DMS153 (cell line): ENCODE measurements at regions not wholly inside any gene's neighbourhood (a gene's known extent, or its start where the extent isn't known, plus 50 kb on each side); places are given as distances from the start of the nearest gene placed in this dataset.
"Not testable (repeated sequence)": the region's sequence is repeated elsewhere in the genome, so short reads cannot be mapped to it uniquely, and the experiment has no call there.

ENCODE experiments used
- DNase-seq: peaks from one replicate; lab custom pipeline; 2025; lab: John Stamatoyannopoulos, UW

GRCh38 chr7:149633976-149634945 is 136.7 kb upstream of the ZNF746 start:
- no peak for DNase-seq

GRCh38 chr7:149628361-149629149 is 130.9 kb upstream of the ZNF746 start:
- not testable (repeated sequence) for DNase-seq

- DNase-seq, result no peak
Measured at GRCh38 chr7:149627911-149628310, 130.3 kb upstream of the ZNF746 start.

- no peak for DNase-seq
Measured at GRCh38 chr7:149626972-149627371, 129.4 kb upstream of the ZNF746 start.

- DNase-seq, result no peak
Measured at GRCh38 chr7:149625947-149626392, 128.4 kb upstream of the ZNF746 start.

GRCh38 chr7:149625340-149625946 is 127.8 kb upstream of the ZNF746 start:
- DNase-seq, result peak; percentile 1

- DNase-seq, result peak; percentile 70
Measured at GRCh38 chr7:149624419-149625339, 127.1 kb upstream of the ZNF746 start.

GRCh38 chr7:149624006-149624405 is 126.4 kb upstream of the ZNF746 start:
- no peak for DNase-seq

- not testable (repeated sequence) for DNase-seq
Measured at GRCh38 chr7:149623262-149623997, 125.8 kb upstream of the ZNF746 start.

- DNase-seq, result no peak
Measured at GRCh38 chr7:149622444-149623210, 125.0 kb upstream of the ZNF746 start.

GRCh38 chr7:149621776-149622175 is 124.2 kb upstream of the ZNF746 start:
- DNase-seq, result no peak

- no peak for DNase-seq
Measured at GRCh38 chr7:149620961-149621360, 123.4 kb upstream of the ZNF746 start.

GRCh38 chr7:149616898-149617297 is 119.3 kb upstream of the ZNF746 start:
- DNase-seq, result no peak

- no peak for DNase-seq
Measured at GRCh38 chr7:149615690-149616270, 118.2 kb upstream of the ZNF746 start.

- DNase-seq, result no peak
Measured at GRCh38 chr7:149610441-149611011, 112.9 kb upstream of the ZNF746 start.

GRCh38 chr7:149608168-149608567 is 110.6 kb upstream of the ZNF746 start:
- no peak for DNase-seq

GRCh38 chr7:149607683-149608082 is 110.1 kb upstream of the ZNF746 start:
- no peak for DNase-seq

GRCh38 chr7:149606826-149607225 is 109.2 kb upstream of the ZNF746 start:
- DNase-seq, result no peak

GRCh38 chr7:149605696-149606095 is 108.1 kb upstream of the ZNF746 start:
- no peak for DNase-seq
